Myocyte (in vitro differentiated cells): ENCODE measurements at regions not wholly inside any gene's neighbourhood (a gene's known extent, or its start where the extent isn't known, plus 50 kb on each side); places are given as distances from the start of the nearest gene placed in this dataset.
A peak's percentile ranks its signal among the peaks of the same experiment; 100 is the strongest.

Experiments used
- DNase-seq: peaks from one replicate; pipeline ENCODE4 v3.0.0-alpha.2; 2012; ENCODE audit warnings: low read depth

- DNase-seq = no peak
These were observed 327.0 kb downstream of the FOXL1 start for GRCh38 chr16:86905302-86905701.

- DNase-seq = no peak
These were observed 328.3 kb downstream of the FOXL1 start for GRCh38 chr16:86906623-86907022.

GRCh38 chr16:86909359-86910160, 331.2 kb downstream of the FOXL1 start:
- no peak for DNase-seq

GRCh38 chr16:86910161-86910769, 331.9 kb downstream of the FOXL1 start:
- DNase-seq = no peak

- no peak for DNase-seq
These were observed 333.1 kb downstream of the FOXL1 start for GRCh38 chr16:86911437-86911958.

GRCh38 chr16:86913886-86914285, 335.5 kb downstream of the FOXL1 start:
- DNase-seq = no peak

GRCh38 chr16:86914876-86915717, 336.7 kb downstream of the FOXL1 start:
- DNase-seq = no peak

GRCh38 chr16:86917471-86918365, 339.4 kb downstream of the FOXL1 start:
- no peak for DNase-seq

- DNase-seq = no peak
These were observed 340.3 kb downstream of the FOXL1 start for GRCh38 chr16:86918637-86919036.

GRCh38 chr16:86919078-86919477, 340.7 kb downstream of the FOXL1 start:
- no peak for DNase-seq

- DNase-seq = no peak
These were observed 341.4 kb downstream of the FOXL1 start for GRCh38 chr16:86919578-86920305.

GRCh38 chr16:86921289-86921688, 342.9 kb downstream of the FOXL1 start:
- peak; percentile 34 for DNase-seq

- DNase-seq = no peak
These were observed 344.0 kb downstream of the FOXL1 start for GRCh38 chr16:86922311-86922710.

- DNase-seq = no peak
These were observed 345.3 kb downstream of the FOXL1 start for GRCh38 chr16:86923656-86924055.

- peak; percentile 53 for DNase-seq
These were observed 346.2 kb downstream of the FOXL1 start for GRCh38 chr16:86924537-86924936.

- DNase-seq = peak; percentile 55
These were observed 346.9 kb downstream of the FOXL1 start for GRCh38 chr16:86925067-86925791.

- DNase-seq = no peak
These were observed 348.1 kb downstream of the FOXL1 start for GRCh38 chr16:86926181-86927094.

GRCh38 chr16:86927699-86928098, 349.4 kb downstream of the FOXL1 start:
- DNase-seq = no peak
